Fibroblast of villous mesenchyme (primary cell): ENCODE measurements at regions not wholly inside any gene's neighbourhood (a gene's known extent, or its start where the extent isn't known, plus 50 kb on each side); places are given as distances from the start of the nearest gene placed in this dataset.
"Not testable (repeated sequence)": the region's sequence is repeated elsewhere in the genome, so short reads cannot be mapped to it uniquely, and the experiment has no call there.

Experiments
- DNase-seq: peaks from one replicate; pipeline ENCODE4 v3.0.0-alpha.2; 2010; ENCODE audit warnings: low read depth
- H3K4me3 ChIP-seq: 2 replicates; pipeline ENCODE4 v1.5.1; 2011; ENCODE audit warnings: low read depth, mild to moderate bottlenecking, low read length
- CTCF ChIP-seq: IDR thresholded peaks from 2 replicates; pipeline ENCODE4 v1.5.1; 2012; ENCODE audit warnings: low read depth, mild to moderate bottlenecking, low read length; ENCODE audit not compliant: insufficient read depth

- no peak for DNase-seq
- H3K4me3 ChIP-seq = no peak overlapping the region
- no peak for TF ChIP-seq CTCF
Observed at GRCh38 chr15:22228101-22228762, 147.9 kb downstream of the OR4M2 start.

DNA sequence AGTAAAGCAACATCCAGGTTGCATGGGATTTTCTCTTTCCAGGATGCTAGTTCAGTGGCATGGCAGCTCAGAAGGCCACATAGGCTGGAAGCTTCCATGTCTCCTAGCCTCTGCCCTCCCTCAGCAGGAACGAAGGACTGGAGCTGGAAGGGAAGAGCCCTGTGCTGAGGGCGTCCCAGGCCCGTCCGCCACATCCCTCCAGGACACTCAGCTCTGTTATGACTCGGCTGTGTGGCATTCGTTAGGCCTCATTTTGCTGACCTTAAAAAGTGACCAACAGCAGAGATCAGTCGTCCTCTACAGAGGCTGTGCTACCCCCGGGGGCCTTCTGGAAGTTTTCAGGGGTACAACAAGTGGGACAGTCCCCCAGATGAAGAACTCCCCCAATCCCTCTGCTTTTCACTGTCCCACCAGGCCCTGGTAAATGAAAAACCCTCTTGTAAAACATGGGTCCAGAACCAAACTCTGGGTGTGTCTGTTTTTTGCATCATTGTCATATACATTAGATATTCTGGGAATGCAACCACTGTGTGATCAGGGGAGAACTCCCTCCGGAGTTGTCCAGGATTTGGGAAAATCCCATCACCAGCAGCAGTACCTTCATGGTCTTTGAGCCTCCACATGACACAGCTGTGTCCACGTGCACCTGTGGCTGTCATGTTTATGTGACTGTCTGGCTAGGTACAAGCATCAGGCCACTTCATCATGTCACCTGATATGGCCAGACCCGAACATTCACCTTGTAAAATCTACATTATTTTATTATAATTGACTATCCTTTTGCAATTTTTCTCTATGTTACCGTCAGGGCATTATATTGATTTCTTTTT is 149.9 kb downstream of the OR4M2 start:
- no peak for TF ChIP-seq CTCF
- no peak for DNase-seq
- no peak overlapping the region for H3K4me3 ChIP-seq

GRCh38 chr15:22231603-22232002 is 151.3 kb downstream of the OR4M2 start:
- no peak for DNase-seq
- no peak for TF ChIP-seq CTCF
- no peak overlapping the region for H3K4me3 ChIP-seq

GRCh38 chr15:22232675-22233074 is 152.3 kb downstream of the OR4M2 start:
- no peak for TF ChIP-seq CTCF
- H3K4me3 ChIP-seq = no peak overlapping the region
- DNase-seq = no peak

- DNase-seq, H3K4me3 ChIP-seq: not testable (repeated sequence)
Observed at GRCh38 chr15:22235261-22235930, 155.1 kb downstream of the OR4M2 start.

DNA sequence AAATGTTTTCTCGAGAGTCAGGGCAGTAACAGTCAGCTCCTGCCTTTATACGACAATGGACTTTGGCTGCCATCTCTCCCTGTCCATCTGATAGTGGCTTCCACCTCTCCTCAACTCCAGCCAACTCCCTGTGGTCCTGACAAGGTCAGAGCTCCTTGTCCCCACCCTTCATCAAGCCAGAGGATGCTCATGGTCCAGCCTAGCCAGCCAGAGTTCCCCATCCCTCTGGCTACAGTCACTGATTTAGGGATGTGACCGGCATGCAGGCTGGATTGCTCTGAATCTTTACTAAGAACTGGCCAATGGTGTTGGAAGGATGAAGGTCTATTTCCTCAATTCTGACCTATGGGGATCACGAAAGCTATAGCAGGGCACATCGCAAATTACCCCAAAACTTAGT is 156.1 kb downstream of the OR4M2 start:
- no peak overlapping the region for H3K4me3 ChIP-seq
- no peak for TF ChIP-seq CTCF
- DNase-seq = no peak

- no peak for DNase-seq
- no peak for TF ChIP-seq CTCF
- H3K4me3 ChIP-seq = no peak overlapping the region
Observed at GRCh38 chr15:22237891-22238275, 157.6 kb downstream of the OR4M2 start.

GRCh38 chr15:22238276-22238958 is 158.1 kb downstream of the OR4M2 start:
- H3K4me3 ChIP-seq, DNase-seq: not testable (repeated sequence)

- not testable (repeated sequence) for DNase-seq
Observed at GRCh38 chr15:22238959-22239805, 158.9 kb downstream of the OR4M2 start.

More at GRCh38 chr15:22238959-22239805, 158.9 kb downstream of the OR4M2 start:
- not testable (repeated sequence) for H3K4me3 ChIP-seq
